Stimulated activated CD4-positive, alpha-beta T cell treated with anti-CD3 and anti-CD28 coated beads, Interleukin-12 subunit alpha, Interleukin-12 subunit beta, amount 100 ng/mL, for 48 hours (primary cell): ENCODE measurements at regions not wholly inside any gene's neighbourhood (a gene's known extent, or its start where the extent isn't known, plus 50 kb on each side); places are given as distances from the start of the nearest gene placed in this dataset.
"Not testable (repeated sequence)": the region's sequence is repeated elsewhere in the genome, so short reads cannot be mapped to it uniquely, and the experiment has no call there.

Experiments
- DNase-seq, 3 donors: peaks; one replicate each; pipeline ENCODE4 v3.0.0-alpha.2; 2020; ENCODE audit warnings: low read depth in 2 of 3, low spot score in 1 of 3

DNA sequence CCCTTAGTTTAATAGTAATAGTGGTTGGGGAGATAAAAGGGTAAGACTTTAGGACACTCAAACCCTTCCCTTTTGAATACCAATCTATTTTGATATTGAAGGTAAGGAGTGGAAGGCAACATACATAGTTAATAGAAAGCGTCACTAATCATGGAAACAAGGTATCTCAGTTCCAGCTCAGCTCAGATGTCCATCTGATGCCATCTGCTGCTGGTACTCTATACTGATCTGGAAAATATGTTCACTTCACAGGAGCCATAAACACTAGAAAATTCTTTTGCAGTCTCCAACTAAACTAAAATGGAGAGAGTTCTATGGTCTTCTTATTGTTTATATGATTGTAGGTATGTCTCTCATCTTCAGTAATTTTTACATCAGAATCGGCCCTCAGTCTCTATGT is 1777.1 kb downstream of the OTOL1 start:
- no peak for DNase-seq

DNA sequence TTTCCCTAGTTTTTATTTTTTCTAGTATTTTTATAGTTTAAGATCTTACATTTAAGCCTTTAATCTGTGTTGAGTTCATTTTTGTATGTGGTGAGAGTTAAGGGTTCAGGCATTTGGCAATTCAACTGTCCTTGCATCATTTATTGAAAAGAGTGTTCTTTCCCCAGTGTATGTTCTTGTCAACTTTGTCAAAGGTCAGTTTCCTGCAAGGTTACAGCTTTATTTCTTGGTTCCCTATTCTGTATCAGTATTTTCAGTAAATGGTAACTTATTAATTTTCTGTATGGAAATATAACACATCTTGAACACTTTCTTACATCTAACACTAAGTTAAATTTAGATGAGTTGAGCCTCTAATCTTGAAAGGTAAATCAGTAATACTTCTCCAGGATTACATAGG is 1770.1 kb downstream of the OTOL1 start:
- no peak for DNase-seq

DNA sequence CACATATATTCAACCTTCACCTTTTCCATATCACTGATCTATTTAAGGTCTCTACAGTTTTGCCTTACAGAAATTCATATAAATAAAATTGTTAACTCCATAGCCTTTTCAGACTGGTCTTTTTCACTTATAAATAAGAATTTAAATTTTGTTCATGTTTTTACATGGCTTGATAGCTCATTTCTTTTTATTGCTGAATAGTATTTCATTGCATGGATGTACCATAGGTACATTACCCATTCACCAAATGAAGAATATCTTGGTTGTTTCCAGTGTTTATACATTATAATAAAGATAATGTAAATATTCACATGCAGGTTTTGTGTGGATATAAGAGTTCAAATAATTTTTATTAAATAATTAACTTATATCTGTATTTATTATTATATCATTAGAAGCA is 1765.0 kb downstream of the OTOL1 start:
- DNase-seq, result no peak

GRCh38 chr3:163261056-163261455 is 1764.4 kb downstream of the OTOL1 start:
- no peak for DNase-seq

DNA sequence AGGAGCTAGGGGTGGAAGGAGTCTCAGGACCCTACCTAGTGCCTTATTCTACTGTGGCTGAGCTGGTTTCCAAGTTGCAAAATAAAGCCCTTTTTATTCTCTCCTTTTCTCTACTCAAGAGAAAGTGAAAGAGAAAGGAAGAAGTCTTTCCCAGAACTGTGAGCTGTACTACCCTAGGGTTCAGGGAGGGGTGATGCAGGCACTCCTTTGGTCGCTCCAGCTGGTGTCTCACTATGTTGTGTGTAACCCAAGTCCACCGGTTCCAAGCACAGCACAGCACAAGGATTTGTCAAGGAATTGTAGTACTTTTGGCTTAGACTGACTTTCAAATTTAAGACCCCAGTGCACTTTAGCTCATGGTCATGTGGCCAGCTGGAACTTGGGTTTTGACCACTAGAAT is 1721.7 kb downstream of the OTOL1 start:
- no peak for DNase-seq

DNA sequence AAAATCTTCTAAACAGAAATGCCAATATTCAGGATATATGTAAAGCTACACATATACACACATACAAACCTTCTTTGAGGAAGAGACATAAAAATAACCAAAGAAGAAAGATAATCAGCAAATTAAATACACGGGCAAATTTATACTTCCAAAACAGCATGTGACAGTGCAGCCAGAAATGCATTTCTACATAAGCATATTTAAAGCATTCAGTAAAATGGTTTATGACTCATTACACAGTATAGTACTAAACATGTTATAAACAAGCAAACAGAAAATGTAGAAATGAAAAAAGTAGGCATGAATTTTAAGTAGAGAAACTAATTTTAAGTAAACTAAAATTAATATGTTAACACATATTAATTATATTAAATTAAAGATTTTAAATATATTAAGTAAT is 1717.2 kb downstream of the OTOL1 start:
- DNase-seq, result no peak

DNA sequence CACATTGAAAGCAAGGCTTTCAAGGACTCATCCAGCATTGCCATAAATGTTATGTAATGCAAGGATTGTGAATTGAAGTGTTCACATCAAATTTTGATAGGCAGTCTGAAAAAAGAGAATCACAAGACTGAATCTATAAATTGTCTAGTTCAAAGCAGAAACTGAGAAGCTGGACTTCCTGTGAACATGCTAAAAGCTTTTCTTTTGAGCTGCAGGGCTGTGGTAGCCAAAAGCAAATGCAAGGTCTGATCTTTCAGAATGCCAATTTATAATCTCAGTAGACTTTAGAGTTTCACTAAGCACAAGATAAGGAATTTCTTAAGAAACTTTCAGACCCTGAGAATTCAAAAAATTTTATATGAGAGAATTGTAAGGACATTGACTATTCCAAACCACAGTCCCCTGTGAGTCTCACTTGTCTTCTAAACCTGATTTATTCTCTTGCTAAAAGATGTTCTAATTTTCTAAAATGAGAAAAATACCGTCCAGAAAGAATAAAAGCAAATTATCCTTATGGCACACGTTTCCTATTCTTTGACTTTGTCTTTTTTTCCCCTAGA is 1700.3 kb downstream of the OTOL1 start:
- DNase-seq, result no peak

GRCh38 chr3:163196245-163196644 is 1699.6 kb downstream of the OTOL1 start:
- no peak for DNase-seq

DNA sequence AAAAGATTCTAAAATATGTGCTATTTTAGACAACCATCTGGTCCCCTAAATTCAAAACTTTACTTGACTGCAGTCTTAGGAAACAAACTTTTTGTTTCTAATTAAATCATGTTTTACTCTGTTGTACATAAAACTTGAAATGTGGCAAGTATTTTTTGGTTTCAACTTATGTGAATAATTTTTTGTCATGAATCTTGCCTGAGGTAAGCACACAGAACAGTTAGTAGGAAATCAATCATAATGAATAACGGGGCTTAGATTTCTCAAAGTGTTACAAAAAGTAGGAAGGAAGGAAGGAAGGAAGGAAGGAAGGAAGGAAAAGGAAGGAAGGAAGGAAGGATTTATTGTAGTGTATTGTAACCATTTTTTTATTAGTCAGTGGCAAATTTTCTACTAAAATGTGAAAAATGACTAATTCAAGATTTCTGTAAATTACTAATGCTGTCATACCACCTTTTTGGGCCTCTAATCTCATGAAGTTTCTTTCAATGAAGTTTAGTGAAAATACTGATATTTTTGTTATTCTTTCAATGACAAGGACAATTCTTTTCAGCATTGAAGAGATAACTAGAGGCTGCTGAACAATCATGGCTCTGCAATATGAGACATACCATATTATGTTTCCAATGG is 1689.2 kb downstream of the OTOL1 start:
- DNase-seq, result no peak

GRCh38 chr3:163175970-163176369 is 1679.4 kb downstream of the OTOL1 start:
- no peak for DNase-seq

GRCh38 chr3:163172513-163172912 is 1675.9 kb downstream of the OTOL1 start:
- not testable (repeated sequence) for DNase-seq

GRCh38 chr3:163166197-163166596 is 1669.6 kb downstream of the OTOL1 start:
- DNase-seq, result no peak

DNA sequence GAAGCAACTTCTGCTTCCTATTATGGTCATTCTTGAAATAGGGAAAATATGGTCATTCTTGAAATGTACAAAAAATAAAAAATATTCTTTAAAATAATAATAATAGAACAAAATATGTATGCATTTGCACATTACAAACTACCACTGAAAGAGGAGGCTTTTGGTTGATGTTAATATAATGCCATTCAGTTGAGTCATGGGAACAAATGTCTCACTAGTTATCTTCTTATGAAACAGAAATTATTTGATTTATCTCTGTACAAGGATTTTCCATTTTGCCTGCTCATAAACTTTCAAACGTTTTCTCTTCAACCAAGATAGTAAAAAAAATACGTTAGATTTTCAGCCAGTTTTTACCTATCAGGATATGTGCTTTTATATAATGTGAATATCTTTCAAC is 1662.7 kb downstream of the OTOL1 start:
- DNase-seq, result no peak

GRCh38 chr3:163139600-163139999 is 1643.0 kb downstream of the OTOL1 start:
- DNase-seq, result no peak

GRCh38 chr3:163138258-163138657 is 1641.7 kb downstream of the OTOL1 start:
- DNase-seq, result no peak

GRCh38 chr3:163132111-163132510 is 1635.5 kb downstream of the OTOL1 start:
- DNase-seq, result no peak

- DNase-seq, result no peak
These were observed 1632.7 kb downstream of the OTOL1 start for GRCh38 chr3:163129287-163129686.

DNA sequence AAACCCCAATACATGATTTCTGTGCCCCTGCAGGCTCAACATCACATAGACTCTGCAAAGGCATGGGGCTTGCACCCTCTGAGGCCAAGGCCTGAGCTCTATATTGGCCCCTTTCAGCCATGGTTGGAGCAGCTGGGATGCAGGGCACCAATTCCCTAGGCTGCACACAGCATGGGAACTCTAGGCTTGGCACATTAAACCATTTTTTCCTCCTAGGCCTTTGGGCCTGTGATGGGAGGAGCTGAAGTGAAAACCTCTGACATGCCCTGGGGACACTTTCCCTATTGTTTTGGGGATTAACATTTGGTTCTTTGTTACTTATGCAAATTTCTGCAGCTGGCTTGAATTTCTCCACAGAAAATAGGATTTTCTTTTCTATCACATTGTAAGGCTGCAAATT is 1629.5 kb downstream of the OTOL1 start:
- DNase-seq, result no peak
